Large intestine (tissue), 3 donors: ENCODE measurements at regions not wholly inside any gene's neighbourhood (a gene's known extent, or its start where the extent isn't known, plus 50 kb on each side); places are given as distances from the start of the nearest gene placed in this dataset.
"Not testable (repeated sequence)": the region's sequence is repeated elsewhere in the genome, so short reads cannot be mapped to it uniquely, and the experiment has no call there.

Experiments
- DNase-seq, 2 donors: peaks; one replicate each; pipeline versions ENCODE4 v3.0.0 to v3.0.0-alpha.2; 2013
- H3K27ac ChIP-seq: one replicate; pipeline ENCODE4 v1.5.1; 2013; ENCODE audit warnings: low read length
- H3K27me3 ChIP-seq: 2 replicates; pipeline ENCODE4 v1.6.1; 2013; ENCODE audit warnings: low read length; ENCODE audit not compliant: control insufficient read depth, insufficient read depth
- H3K36me3 ChIP-seq: 2 replicates; pipeline ENCODE4 v1.6.1; 2013; ENCODE audit warnings: low read length; ENCODE audit not compliant: control insufficient read depth, insufficient read depth
- H3K4me1 ChIP-seq: one replicate; pipeline ENCODE4 v1.6.1; 2013; ENCODE audit warnings: low read length; ENCODE audit not compliant: control insufficient read depth, insufficient read depth
- H3K4me3 ChIP-seq: one replicate; pipeline ENCODE4 v1.5.1; 2013; ENCODE audit warnings: low read length
- H3K9me3 ChIP-seq: one replicate; pipeline ENCODE4 v1.6.1; 2013; ENCODE audit warnings: mild to moderate bottlenecking, low read depth, low read length, moderate library complexity; ENCODE audit not compliant: control insufficient read depth
- WGBS: methylation state at CpG from one replicate; pipeline ENCODE4 v1.1.5; 2013; ENCODE audit warnings: low lambda C conversion rate; ENCODE audit not compliant: insufficient coverage; 5-methylcytosine and 5-hydroxymethylcytosine counted together

DNA sequence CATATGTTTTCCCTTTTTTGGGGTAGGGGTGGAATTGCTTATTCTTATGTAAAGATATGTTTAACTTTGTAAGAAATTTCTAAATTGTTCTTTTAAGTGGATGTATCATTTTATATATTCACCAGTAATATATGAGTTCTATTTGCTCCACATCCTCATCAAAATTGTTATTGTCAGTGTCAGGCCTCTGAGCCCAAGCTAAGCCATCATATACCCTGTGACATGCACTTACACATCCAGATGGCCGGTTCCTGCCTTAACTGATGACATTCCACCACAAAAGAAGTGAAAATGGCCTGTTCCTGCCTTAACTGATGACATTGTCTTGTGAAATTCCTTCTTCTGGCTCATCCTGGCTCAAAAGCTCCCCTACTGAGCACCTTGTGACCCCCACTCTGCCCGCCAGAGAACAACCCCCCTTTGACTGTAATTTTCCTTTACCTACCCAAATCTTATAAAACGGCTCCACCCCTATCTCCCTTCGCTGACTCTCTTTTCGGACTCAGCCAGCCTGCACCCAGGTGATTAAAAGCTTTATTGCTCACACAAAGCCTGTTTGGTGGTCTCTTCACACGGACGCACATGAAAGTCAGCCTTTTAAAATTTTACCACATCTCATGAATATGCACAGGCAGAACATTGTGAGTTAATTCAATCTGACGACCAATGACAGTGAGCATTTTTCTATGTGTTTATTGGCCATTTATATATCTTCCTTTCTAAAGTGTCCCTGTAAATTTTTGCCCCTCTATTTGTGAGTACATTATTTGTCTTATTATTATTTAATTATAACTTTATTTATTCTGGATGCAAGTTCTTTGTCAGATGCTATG, 176.8 kb downstream of the CDC14C start:
- WGBS: 50% methylated on average over 1 of the region's 8 CpGs
- not testable (repeated sequence) for DNase-seq, H3K27me3 ChIP-seq, H3K4me1 ChIP-seq, H3K4me3 ChIP-seq, H3K27ac ChIP-seq, H3K36me3 ChIP-seq, H3K9me3 ChIP-seq

DNA sequence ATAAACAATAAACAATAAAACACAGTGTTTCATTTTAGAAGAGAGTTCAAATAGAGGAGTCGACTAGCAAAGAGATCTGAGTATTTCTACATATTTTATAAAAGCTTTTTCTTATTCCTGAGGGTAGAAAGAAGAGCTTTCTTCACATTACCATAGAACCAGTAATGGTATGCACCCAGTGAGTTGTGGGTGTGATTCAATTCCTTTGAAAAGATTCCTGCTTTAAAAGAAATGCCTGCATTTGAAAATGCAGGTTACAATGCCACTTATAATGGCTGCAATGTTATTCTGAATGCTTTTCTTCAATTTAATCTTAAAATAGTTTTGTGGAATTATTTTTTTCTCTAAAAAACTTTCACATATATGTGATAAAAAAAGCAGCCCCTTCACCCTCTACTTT, 178.1 kb downstream of the CDC14C start:
- 40% methylated on average over 1 of the region's 1 CpG for WGBS
- H3K9me3 ChIP-seq: no peaks in the 10 kb centered on the region
- no peaks in the 10 kb centered on the region for H3K4me1 ChIP-seq
- no peaks in the 10 kb centered on the region for H3K27me3 ChIP-seq
- no peak overlapping the region for H3K27ac ChIP-seq
- no peak for DNase-seq
- no peaks in the 10 kb centered on the region for H3K36me3 ChIP-seq
- no peak overlapping the region for H3K4me3 ChIP-seq

DNA sequence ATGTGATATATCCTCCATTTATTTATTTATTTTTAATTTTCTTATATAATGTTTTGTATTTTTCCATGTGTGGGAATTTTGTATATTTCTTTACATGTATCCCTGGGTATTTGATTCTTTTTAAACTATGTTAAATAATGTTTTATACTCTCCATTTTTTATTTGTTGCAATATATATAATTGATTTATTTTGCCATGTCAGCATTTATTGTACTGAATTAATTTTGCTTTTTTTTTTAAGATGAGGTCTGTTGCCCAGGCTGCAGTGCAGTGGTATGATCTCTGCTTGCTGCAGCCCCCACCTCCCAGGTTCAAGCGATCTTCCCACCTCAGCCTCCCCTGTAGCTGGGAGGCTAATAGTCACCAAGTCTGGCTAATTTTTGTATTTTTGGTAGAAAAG, 187.4 kb downstream of the CDC14C start:
- Histone ChIP-seq H3K9me3 (no peaks in the 10 kb centered on the region), H3K27ac (no peak overlapping the region), H3K27me3 (no peaks in the 10 kb centered on the region), H3K36me3 (no peaks in the 10 kb centered on the region), H3K4me3 (no peak overlapping the region), H3K4me1 (no peaks in the 10 kb centered on the region)
- no peak for DNase-seq
- no CpG with 5 or more reads among the region's 1 CpG for WGBS

DNA sequence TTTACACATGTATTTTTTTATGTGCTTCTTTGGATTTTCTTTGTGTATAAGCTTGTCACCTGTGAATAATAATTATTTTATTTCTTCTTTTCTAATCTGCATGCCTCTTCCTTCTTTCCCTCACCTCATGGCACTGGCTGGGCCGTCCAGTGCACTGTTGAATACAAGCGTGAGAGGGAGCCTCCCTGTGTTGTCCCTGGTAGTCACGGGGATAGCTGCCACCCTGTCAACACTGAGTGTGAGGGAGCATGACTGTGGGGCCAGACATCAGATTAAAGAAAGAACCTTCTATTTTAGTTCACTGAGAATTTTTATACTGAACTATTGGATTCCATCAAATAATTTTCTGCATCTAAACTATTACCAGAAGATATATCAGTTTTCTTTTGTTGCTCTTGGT, 187.9 kb downstream of the CDC14C start:
- no peaks in the 10 kb centered on the region for H3K9me3 ChIP-seq
- H3K27me3 ChIP-seq: no peaks in the 10 kb centered on the region
- no peak overlapping the region for H3K4me3 ChIP-seq
- WGBS: no CpG with 5 or more reads among the region's 3 CpGs
- H3K27ac ChIP-seq: no peak overlapping the region
- H3K36me3 ChIP-seq: no peaks in the 10 kb centered on the region
- no peak for DNase-seq
- no peaks in the 10 kb centered on the region for H3K4me1 ChIP-seq

DNA sequence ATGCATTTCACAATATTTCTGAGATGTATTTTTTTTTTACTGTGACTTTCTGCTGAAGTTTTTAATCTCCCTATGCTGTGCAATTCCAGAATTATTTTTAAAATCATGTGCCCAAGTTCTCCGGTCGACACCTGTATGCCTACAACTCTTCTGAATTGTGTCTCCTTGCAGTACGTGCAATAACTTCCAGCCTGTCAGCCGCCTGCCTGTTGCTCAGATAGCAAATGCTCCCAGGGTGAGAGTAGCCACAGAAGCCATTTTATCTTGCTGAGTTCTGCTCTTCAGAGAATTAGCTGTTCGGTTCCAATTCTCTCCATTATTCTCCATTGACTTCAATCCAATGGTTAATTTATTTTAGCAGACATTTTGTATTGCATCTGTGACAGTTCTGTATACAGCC, 188.3 kb downstream of the CDC14C start:
- Histone ChIP-seq H3K36me3 (no peaks in the 10 kb centered on the region), H3K27ac (no peak overlapping the region), H3K27me3 (no peaks in the 10 kb centered on the region), H3K4me3 (no peak overlapping the region), H3K4me1 (no peaks in the 10 kb centered on the region), H3K9me3 (no peaks in the 10 kb centered on the region)
- WGBS: 60% methylated on average over 1 of the region's 5 CpGs
- no peak for DNase-seq

DNA sequence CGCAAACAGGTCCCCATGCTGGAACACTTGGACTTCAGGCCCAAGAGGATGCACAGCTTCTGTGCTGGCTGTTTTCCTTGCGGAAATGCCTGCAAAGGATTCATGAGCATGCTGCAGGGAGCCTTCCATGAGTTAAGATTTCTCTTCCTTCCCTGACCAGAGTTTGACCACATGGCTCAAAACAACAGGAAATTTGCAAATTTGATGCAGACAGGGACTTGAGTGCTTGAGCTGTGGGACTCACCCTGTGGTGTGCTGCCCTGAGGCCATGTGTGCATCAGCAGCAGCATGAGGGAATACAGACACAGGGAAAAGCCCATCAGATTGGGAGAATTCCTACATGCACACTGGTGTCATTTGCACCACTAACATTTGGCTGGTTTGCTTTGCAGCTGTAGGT, 195.4 kb downstream of the CDC14C start:
- no peaks in the 10 kb centered on the region for H3K9me3 ChIP-seq
- no peaks in the 10 kb centered on the region for H3K4me1 ChIP-seq
- H3K36me3 ChIP-seq: no peaks in the 10 kb centered on the region
- H3K4me3 ChIP-seq: no peak overlapping the region
- no peaks in the 10 kb centered on the region for H3K27me3 ChIP-seq
- WGBS: no CpG with 5 or more reads among the region's 2 CpGs
- no peak for DNase-seq
- no peak overlapping the region for H3K27ac ChIP-seq

DNA sequence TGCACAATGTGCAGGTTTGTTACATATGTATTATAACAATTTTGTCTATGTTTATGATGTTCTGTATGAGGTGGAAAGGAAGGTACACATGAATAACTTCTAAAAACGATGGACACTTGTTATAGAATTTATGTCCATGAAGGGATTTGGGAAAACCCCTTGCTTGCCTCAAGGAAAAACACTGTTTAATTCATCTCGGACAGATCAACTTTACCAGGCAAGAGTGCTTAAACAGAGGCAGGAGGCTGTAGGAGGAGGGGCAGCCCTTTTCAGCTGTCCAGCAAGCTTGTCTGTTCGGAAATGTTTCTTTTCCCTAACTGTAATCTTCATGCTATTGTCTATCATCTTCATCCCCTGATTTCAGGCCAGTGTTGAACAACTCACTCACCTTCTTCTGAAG, 200.9 kb downstream of the CDC14C start:
- no peak for DNase-seq
- Histone ChIP-seq H3K27ac (no peak overlapping the region), H3K9me3 (no peaks in the 10 kb centered on the region), H3K36me3 (no peaks in the 10 kb centered on the region), H3K4me1 (no peaks in the 10 kb centered on the region), H3K4me3 (no peak overlapping the region), H3K27me3 (no peaks in the 10 kb centered on the region)
- 75% methylated on average over 1 of the region's 3 CpGs for WGBS

DNA sequence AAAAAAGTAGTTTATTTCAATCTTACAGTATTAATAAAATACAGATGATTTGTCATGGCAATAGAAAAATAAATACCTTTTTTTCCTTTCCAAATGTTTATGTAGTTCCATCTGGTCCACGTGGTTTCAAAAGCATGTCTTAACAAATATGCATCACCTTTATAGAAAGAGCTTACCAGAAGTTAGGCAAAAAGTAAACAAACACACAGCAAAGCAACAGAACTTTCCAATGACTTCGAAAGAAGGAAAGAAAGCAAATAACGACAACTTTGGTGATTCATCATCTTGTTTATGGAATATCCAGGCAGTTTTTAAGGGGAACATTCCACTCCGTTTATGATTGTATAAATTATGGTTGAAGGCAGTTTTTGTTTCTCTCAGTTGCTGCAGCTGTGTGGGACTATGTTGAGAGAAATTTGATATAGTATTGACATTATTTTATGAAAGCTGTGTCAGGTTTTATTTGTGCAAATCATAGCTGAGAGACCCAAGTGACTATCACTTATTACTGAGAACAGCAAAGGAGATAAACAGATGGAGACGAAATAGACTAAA, 203.1 kb downstream of the CDC14C start:
- Histone ChIP-seq H3K9me3 (no peaks in the 10 kb centered on the region), H3K4me3 (no peak overlapping the region), H3K27me3 (no peaks in the 10 kb centered on the region), H3K27ac (no peak overlapping the region), H3K36me3 (no peaks in the 10 kb centered on the region), H3K4me1 (no peaks in the 10 kb centered on the region)
- DNase-seq: peak in 1 of 2 donors; percentile 2
- WGBS: 78% methylated on average over 1 of the region's 5 CpGs

DNA sequence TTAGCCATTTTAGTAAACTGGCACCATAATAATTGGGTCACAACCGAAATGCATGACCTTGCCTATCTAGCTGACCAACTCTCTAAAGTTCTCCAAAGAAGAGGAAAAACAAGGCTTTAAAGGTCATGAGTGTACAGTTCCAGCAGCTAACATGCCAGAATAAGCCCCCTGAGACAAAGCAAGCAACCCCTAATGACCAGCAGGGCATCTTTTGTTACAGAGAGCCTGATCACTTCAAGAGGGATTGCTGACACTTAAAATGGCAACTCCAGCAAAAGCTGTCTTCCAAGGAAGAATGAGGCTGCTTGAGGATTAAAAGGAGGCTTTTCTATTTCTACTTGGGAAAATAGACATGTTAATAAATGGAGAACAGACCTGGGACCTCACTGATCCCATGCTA, 213.6 kb downstream of the CDC14C start:
- Histone ChIP-seq H3K27ac (no peak overlapping the region), H3K9me3 (no peaks in the 10 kb centered on the region)
- WGBS: no CpG with 5 or more reads among the region's 1 CpG

DNA sequence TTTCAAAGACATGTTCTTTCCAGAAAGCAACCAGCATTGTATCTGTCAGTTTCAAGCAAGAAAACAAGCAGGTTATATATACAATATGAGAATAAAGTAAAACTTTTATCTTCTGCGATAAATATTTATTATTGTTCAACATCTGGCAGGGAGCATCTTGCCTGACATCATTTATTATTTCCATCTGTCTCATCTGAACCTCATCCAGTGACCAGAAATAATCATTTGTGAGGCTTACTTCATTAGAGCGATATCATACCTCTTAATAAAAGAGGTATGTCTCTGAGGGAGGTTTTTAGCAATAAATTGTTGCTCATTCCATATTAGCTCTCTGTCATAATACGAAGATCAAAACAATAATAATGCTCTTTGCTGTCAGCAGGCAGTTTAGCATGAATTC, 226.1 kb downstream of the CDC14C start:
- H3K4me3 ChIP-seq: no peak overlapping the region
- no peaks in the 10 kb centered on the region for H3K9me3 ChIP-seq
- 92% methylated on average over 2 of the region's 3 CpGs for WGBS

More for the DNA sequence above, 213.6 kb downstream of the CDC14C start:
- H3K4me1 ChIP-seq: no peaks in the 10 kb centered on the region
- DNase-seq: no peak
- H3K27me3 ChIP-seq: no peaks in the 10 kb centered on the region
- no peak overlapping the region for H3K4me3 ChIP-seq
- no peaks in the 10 kb centered on the region for H3K36me3 ChIP-seq

DNA sequence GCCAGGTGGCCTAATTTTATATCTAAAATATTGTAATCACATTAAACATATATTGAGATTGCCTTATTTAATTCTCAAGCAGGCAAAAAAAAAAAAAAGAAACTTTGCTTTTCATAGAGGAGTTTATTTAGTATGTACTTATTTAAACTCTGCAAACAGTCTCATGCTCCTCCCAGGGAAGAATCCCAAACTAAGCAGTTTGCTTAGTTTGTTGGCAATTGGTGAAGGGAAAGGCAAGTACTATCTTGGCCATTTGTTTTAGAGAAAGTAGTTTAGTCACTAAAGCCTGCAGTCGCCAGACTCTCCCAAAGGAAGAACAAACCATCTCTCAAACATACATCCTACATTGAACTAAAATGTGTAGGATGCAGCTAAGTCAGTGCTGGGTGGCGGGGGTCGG, 226.8 kb downstream of the CDC14C start:
- Histone ChIP-seq H3K36me3 (no peaks in the 10 kb centered on the region), H3K27ac (no peak overlapping the region), H3K9me3 (no peaks in the 10 kb centered on the region), H3K4me3 (no peak overlapping the region), H3K4me1 (no peaks in the 10 kb centered on the region), H3K27me3 (no peaks in the 10 kb centered on the region)
- DNase-seq: no peak
- WGBS: 92% methylated on average over 2 of the region's 3 CpGs

More for the DNA sequence above, 226.1 kb downstream of the CDC14C start:
- DNase-seq: no peak
- Histone ChIP-seq H3K36me3 (no peaks in the 10 kb centered on the region), H3K27me3 (no peaks in the 10 kb centered on the region), H3K27ac (no peak overlapping the region), H3K4me1 (no peaks in the 10 kb centered on the region)
